A172 (cell line): ENCODE measurements at regions not wholly inside any gene's neighbourhood (a gene's known extent, or its start where the extent isn't known, plus 50 kb on each side); places are given as distances from the start of the nearest gene placed in this dataset.

Experiments
- DNase-seq: peaks from one replicate; pipeline ENCODE4 v3.0.0-alpha.2; 2015; ENCODE audit warnings: low spot score

DNA sequence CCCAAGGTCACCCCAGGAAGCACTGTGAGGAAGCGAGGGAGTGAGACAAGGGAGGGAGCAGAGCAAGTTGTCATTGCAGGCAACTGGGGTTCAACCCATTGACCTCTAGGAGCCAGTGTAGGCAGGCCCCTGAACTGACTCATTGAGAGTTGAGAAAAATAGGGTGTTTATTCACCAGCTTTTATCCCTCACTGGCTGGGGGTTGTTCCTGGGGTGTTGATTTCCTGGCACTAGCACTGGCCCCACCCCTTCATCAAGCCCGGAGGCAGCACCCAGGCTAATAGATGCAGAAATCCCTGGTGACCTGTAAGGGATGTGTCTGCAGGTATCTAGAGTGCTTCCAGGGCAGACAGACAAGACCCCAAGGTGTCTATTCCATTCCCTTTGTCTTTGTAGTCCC, 183.9 kb downstream of the ARRDC4 start:
- DNase-seq = no peak

DNA sequence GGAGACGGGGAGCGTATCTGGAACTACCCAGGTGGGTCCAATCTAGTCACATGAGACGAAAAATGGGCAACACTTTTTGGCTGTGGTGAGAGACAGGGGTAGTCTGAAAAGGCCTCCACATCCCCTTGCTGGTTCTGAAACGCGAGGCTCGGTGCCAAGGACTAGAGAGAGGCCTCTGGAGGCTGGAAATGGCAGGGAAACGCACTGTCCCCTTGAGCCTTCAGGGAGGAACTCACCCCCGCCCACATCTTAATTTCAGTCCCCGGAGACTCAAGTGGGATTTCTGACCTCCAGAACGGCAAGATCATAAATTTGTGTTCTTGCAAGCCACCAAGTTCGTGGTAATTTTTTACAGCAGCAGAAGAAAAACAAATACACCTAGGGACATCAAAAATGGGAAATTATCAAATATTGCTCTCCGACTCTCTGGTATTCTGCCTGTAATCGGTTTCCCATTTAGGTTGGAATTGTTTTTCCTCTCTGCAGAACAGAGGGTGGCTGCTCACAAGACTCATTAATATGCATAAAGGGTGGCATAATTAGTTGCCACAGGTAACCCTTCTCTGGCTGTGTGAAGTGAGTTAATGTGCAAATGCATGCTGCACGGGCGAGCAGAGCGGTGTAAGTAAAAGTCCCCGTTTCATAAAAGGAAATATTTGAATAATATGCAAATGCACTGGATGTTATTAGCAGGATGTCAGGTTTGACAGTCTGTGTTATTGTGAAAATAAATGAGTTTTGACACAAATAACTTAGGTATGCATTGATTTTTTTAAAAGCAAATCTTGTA, 185.7 kb downstream of the ARRDC4 start:
- no peak for DNase-seq

DNA sequence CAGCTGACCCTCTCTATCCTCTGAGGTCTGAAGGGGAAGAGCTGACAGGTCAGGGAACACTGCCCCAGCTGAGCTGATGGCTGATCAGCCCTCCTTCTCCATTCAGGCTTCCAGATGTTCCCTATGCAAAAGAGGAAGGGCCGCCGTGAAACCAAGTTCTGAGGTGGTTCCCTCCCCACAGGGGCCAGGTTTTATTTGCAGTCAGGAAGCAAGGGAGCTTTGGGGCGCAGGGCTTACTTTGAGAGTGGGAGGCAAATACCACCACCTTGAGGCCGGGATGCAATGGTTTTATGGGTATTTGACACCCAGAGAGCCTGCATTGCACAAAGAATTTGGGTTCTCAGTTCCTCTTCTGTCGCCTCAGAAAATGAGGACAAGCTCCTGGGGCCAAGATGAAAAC, 186.9 kb downstream of the ARRDC4 start:
- no peak for DNase-seq

DNA sequence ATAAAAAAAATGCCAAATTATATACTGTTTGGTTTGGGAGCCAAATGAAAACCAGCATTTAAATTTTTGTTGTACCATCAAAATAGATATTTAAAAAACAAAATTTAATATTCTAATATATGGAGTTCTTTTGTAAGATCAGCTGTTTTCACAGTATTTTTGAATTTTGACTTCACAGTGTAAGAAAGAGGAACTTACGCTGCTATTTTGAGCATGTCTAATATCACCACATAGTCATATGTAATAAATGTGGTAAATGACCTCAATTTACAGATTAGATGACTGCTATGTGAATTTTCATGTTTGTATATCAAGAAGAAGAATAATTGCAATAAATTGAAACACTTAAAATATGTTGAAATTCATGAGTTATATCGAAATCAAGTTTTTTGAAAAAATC, 189.6 kb downstream of the ARRDC4 start:
- no peak for DNase-seq

DNA sequence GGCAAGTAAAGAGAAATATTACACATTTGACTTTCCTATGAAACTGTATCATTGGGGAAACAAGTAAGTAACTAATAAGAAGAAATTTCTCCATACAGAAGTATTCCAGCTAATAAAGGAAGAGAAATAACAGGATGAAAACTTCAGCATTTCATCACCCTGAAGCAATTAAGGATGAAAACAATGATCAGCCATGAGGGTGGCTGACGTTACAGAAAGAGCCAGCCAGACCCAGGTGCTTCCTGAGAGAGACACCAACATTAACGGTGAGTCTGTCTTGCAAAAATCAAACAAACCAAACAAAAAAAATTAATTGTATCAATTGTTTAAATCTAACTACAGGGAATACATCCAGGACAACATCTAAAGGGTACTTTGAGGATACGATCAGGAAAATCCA, 190.0 kb downstream of the ARRDC4 start:
- DNase-seq = no peak

DNA sequence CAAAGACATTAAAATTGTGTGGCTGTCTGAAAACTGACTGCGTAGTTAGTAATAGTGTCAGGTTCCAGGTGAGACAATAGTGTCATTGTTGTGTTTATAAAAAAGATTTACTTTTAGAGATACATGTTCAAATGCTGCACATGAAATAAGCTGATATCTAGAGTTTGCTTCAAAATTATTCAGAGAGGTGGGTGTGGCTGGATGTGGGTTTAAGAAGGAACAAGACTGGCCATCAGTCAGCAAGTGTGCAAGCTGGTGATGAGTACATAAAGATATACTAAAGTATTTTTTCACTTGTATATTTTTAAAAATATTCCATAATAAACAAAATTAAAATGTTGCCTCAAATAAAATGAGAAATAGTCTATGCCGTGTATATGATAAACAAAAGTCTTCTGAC, 190.6 kb downstream of the ARRDC4 start:
- no peak for DNase-seq

DNA sequence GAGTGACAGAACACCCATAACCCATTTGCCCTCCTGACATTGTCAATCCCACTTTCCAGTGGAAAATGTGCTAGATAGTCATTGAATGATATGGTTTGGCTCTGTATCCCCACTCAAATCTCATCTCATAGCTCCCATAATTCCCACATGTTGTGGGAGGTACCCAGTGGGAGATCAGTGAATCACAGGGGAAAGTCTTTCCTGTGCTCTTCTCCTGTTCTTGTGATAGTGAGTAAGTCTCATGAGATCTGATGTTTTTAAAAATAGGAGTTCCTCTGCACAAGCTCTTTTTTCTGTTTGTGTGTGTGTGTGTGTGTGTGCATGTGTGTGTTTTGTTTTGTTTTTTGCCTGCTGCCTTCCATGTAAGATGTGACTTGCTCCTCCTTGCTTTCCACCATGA, 191.7 kb downstream of the ARRDC4 start:
- peak; percentile 5 for DNase-seq

DNA sequence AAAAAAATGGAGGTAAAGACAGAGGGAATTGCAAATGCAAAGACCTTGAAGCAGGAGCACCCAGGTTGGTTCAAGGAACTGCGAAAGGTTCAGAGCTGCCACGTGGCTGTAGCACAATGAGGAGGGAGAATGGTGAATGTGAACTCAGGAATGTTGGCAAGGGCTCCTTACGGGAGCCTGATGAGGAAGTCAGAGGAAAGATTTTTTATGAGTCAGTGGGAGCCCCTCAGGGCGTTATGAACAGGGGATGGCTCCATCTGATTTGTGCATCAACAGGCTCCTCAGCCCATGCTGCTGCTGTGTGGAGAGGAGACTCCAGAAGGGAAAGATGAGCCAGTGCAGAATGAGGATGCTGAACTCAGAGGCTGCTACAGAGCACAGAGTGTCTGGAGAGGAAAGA, 194.4 kb downstream of the ARRDC4 start:
- DNase-seq = peak; percentile 90

DNA sequence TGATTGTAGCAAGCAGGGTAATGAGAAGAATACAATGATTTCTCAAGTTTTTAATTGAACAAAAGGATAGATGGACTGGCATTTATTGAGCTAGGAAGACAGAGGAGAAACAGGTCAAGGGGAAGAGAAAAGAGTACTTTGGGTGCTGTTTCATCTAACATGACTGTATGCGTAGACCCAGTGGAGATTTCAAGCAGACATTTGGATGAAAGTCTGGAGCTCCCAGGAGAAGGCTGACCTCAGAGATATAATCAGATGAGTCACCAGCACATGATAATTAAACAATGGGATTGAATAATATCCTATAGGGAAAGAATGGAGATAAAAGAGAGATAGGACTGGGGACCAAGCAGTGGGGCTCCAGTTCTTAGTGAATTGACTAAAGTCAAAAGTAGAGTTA, 194.9 kb downstream of the ARRDC4 start:
- DNase-seq = peak; percentile 74

DNA sequence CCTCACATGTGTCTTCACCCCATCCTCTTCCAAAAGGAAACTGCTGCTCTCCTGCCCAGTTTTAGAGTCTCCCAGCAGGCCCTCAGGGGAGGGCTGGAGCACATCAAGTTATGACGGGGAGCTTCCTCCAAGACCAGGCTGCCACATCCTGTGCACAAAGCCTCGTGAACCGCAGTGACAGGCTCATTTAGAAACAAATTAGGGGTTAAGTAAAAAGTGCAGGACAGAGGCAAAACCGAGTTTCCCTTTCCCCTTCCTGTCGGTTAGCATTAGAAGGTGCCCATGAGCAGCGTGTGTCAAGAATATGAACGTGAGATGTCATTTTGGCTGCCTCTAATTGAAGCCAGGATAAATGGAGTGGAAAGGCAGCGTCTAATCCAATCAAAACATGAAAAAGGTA, 199.7 kb downstream of the ARRDC4 start:
- DNase-seq = no peak

DNA sequence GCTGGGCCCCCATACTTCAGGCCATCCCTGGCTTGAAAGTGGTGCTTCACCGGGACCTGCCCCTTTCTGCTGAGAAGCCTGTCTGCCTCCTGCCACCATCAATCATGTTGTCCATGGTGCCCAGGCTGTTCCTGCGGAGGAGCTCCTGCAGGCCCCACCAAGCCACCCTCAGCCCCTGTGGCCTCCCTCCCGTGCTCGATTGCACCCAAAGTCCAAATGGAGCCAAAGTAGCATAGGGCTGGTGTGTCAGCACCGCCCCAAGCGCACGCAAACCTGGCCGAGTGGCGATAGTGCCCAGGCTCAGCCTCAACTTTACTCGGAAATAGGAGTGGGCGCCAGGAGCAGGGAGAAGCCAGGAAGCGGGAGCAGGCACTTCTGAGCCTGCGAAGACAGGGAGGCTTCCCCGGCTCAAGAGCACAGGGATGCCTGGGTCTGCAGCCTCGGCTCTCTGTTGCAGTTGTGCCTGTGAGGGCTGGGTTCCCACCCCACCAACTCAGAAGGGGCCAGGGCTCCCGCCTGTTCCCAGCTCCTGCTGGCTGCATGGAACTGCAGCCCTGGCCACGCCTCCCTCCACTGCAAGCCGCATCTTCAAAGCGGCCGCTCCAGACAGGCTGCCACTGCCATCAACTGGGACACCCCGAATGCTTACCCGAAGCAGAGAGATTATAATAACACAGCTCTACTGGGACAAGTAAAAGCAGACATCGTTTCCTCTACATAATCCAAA, 203.0 kb downstream of the ARRDC4 start:
- no peak for DNase-seq

DNA sequence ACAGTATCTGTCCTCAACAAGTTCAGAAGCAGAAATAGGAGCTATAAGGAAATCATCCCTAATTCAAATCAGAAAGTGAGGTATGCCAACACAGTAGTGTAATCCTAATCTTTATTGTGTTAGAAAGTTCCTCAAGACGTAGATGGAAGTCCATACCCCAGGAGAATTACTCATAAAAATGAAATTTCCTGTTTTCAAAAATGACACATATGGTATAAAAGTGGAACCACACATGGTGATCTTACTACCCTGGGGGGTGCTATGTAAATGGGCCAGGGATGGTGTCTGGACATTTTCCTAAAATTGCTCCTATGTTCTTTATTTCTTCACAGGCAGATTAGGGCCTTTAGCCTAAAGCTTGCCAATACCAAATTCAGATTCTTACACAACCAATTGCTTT, 204.1 kb downstream of the ARRDC4 start:
- no peak for DNase-seq

DNA sequence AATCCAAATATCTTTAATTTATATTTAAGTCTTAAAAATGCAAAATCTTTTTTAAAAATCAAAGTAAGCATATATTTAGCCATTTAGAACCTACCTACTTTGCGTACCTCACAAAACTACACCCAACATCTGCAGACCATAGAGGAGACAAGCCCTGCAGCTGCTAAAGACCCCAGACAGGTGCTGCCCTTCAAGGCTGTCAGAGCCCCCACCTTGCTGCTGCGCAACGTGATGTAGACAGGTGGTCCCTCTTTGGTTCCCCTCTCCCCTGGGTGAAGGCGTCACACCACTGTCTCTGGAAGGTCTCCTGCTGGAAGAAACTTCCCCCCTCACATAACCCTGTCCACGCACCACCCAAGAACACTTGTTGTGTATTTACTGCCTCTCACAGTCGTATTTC, 204.5 kb downstream of the ARRDC4 start:
- DNase-seq = no peak

DNA sequence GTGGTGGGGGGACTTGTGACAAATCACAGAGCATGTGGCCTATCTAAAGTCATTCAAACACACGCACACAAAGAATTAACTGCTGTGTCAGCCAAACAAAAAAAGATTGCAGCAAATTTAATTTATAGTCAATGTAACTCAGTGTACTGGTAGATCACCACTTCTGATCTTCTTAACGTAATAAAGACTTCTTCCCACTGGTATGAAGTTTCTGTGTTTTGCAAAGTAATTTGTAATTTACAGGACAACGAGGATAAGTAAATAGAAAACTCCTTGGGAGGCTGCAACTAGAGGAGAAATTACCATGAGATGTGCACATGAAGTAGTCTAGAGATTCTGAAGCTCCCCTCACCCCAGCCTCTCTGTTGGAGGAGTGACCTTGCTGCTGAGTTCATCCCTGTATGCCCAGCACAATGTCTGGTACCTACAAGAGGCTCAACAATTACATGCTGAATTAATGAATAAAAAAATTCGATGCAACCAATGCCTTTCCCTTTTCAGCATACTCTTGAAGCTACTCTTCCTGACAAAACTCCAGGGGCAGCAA, 207.3 kb downstream of the ARRDC4 start:
- DNase-seq = no peak

DNA sequence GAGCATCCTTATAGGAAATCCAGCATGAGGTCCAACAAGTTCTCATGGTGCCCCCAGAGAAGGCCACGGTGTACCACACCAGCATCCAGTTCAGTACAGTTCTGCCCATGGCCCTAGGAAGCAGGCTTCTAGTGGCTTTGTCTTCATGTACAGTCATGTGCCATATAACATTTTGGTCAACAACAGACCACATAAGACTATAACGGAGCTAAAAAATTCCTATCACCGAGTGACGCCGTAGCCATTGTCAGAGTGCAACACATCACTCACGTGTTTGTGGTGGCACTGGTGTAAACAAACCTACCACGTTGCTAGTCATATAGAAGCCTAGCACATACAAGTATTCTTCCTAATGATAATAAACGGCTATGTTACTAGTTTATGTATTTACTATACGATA, 209.0 kb downstream of the ARRDC4 start:
- DNase-seq = no peak

DNA sequence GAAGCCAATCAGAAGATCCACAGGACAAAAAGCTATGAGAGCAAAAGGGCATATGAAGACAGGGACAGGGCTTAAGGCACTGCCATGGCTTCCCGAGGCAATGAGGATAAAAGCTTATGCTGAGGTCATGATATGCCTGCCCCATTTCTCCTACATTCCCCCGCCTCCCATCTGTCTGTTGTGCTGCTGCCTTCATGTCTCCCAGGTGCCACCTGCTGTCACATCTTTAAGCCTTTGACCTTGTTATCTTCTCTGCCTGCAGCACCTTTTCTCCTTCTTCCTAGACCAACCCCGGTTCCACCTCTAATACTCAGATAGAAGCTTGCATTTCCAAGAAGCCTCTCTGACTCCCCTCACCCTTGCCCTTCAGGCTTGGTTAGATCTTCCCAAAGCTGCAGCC, 213.8 kb downstream of the ARRDC4 start:
- DNase-seq = peak; percentile 10

DNA sequence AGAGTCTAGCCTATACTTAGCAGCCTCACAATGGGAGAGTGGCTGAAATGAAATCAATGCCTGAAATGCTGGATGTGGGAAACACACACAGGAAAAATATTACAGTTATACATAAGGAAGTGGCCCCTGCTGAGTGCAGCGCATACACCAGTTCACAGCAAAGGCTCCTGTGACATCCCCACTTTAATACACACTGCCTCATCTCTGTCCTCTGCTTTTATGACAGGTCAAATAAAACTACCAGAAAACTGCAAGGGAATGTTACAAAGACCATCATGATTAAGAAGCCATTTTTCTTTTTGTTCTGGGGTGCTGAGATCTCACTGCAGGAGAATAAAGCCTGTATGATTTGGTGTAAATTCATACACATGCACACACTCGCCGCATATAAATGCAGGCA, 214.3 kb downstream of the ARRDC4 start:
- no peak for DNase-seq

DNA sequence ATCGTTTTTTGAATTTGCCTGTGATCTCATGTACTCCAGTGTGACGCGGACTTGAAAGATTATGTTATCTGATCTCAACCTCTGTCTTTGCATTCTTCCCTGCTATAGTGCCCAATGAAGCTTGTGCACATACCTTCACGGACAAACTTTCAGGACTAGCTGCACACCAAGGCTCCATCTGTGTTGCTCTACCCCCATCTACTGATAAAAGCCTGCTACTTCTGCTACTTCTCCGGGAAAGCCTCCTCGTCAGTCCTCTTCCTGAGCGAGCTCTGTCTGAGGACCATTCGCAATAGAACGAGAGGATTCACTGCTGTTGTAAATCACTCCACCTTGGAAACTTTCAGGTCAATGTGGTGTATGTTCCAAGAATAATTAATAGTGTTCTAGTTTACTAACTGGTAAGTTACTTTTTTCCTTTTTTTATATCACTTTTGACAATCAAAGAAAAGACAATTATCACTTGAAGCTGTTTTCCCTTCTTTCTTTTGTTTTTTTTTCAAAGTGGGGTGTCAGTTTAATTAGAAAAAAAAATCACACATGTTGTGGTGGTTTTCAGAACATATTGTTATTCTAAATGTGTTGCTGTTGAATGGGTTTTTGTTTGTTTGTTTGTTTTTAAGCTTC, 217.6 kb downstream of the ARRDC4 start:
- peak; percentile 81 for DNase-seq

DNA sequence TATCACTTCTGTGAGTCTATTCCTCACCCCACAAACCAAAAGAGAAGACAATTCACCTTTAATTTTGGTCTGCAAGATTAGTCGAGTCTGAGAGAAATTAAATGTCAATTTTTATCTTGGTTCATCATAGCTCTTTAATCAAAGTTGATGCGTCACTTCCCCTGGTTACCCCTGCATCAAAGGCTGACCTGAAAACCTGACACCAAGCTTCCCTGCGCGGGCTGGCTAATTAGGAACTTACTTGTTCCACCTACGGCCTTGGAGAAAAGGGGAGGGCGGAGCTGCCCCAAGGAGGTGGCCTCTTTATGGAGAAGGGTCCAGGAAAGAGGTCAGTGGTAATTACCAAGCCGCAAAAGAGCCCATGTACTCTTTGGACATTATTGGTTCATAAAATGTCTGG, 218.4 kb downstream of the ARRDC4 start:
- DNase-seq = no peak

DNA sequence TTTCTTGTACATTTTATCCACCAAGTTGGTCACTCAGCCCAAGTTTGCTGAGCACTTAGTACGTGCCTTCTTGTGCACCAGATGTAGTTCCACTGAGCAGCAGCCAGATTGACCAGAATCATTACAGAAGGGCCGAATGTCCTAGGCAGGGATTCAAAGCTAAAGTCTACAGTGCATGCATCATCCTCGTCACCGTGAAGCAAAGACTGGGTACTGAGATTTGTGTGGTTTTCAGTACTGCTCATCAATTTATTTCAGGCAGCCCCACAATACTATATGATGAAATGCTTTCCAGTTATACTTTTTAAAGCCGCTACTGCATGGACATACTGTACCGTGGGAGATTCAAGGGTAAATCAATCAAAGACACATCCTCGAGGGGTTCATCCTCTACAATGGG, 227.0 kb downstream of the ARRDC4 start:
- DNase-seq = no peak

DNA sequence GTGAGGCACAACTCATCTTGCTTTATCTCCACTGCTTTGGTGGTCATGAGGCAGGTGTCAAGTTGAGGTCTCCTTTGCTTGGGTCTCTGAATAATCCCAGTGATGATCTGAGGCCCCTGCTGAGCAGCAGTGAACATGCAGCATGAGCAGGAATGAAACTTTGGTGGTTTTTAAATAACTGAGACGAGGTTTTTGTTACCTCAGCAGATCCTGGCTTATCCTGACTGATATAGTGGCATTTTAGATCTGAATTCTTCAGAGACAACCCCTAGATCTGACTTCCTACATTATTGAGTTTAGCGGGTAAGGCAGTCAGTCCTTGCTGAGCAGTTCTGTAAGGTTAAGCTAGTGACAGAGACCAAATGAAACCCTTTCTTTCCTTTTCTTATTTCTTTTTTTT, 230.4 kb downstream of the ARRDC4 start:
- no peak for DNase-seq

DNA sequence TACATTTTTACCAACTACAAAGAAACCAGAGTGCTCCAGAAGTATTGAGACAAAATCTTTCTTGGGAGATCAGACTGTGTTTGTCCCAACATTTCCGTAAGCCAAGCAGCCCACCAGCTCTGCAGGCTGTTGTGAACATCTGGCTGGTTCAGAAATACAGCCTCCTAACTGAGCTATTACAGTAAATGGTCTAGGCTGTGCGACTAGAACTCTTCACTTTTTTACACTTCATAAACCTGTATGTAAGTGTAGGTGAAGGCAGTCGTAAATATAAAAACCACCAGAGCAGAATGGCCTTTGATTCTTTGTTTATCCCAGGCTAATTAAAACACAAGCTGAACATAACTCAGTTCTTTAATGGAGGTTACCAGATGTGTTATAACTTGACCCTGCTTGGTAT, 235.3 kb downstream of the ARRDC4 start:
- DNase-seq = no peak

DNA sequence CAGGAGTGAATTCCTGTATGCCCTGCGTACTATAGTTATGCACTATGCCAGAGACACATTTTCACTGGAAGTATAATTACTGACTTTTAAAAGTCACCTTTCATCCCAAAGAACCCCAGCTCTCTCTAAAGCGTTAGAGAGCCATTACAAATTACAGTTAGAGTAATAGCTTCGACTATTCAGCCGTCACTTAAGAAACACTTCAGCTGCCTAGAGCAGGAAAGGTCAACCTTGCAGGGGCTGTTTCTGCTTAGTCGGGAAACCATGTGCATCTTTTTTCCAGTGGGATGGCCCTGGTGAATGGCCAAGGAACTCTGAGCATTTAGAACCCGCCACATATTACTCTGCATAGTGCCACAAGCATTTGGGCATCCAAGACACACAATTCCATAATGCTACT, 235.9 kb downstream of the ARRDC4 start:
- DNase-seq = no peak
